ENCODE measurements at regions not wholly inside any gene's neighbourhood (a gene's known extent, or its start where the extent isn't known, plus 50 kb on each side); places are given as distances from the start of the nearest gene placed in this dataset.

GRCh38 chr2:101563849-101564248, 88.9 kb upstream of the RFX8 start:
- Histone ChIP-seq H3K9ac (no peak overlapping the region), H3K4me3 (no peak overlapping the region), H3K9me3 (replicated peaks in 1 of 11) (peaks cover 12 to 24% (median 20%) of the 10 kb centered on the region in 11 experiments), H3K27ac (no peak overlapping the region), H3K4me1 (peaks cover 10 to 16% (median 15%) of the 10 kb centered on the region in 10 experiments), H3K36me3 (peaks cover 0 to 6% (median 0%) of the 10 kb centered on the region in 11 experiments; a peak in 1 of 22 replicates), H3K27me3 (no peaks in the 10 kb centered on the region), H4K20me1 (no peaks in the 10 kb centered on the region), H3K4me2 (no peak overlapping the region)
- no peak for TF ChIP-seq Cebpa-rat (IDR thresholded peaks at IDR 0.05)

GRCh38 chr2:101560780-101561315, 85.9 kb upstream of the RFX8 start:
- Histone ChIP-seq H3K4me1 (peaks cover 10 to 16% (median 15%) of the 10 kb centered on the region in 10 experiments), H3K4me2 (peak overlapping the region; percentile 10 to 72 (median 44); a peak in 21 of 22 replicates), H3K27me3 (no peaks in the 10 kb centered on the region), H3K9me3 (replicated peaks in 1 of 11) (peaks cover 12 to 25% (median 20%) of the 10 kb centered on the region in 11 experiments), H4K20me1 (no peaks in the 10 kb centered on the region), H3K4me3 (0 out of 20 replicates have a peak overlapping the region, but pooled peaks of 1 of the 10 experiments have one; percentile 3), H3K27ac (peak overlapping the region in 7 of 11 experiments; percentile 26 to 72 (median 52); a peak in 11 of 22 replicates), H3K36me3 (peaks cover 0 to 6% (median 0%) of the 10 kb centered on the region in 11 experiments; a peak in 1 of 22 replicates), H3K9ac (no peak overlapping the region)
- TF ChIP-seq Cebpa-rat (IDR thresholded peaks at IDR 0.05), result no peak

- no peak overlapping the region for H3K4me2 ChIP-seq
- no peak overlapping the region for H3K9ac ChIP-seq
- H3K27me3 ChIP-seq, result no peaks in the 10 kb centered on the region
- peaks cover 12 to 25% (median 20%) of the 10 kb centered on the region in 11 experiments for H3K9me3 ChIP-seq (replicated peaks in 1 of 11)
- TF ChIP-seq Cebpa-rat (IDR thresholded peaks at IDR 0.05), result no peak
- H3K4me3 ChIP-seq, result no peak overlapping the region
- H3K4me1 ChIP-seq, result peaks cover 10 to 16% (median 15%) of the 10 kb centered on the region in 10 experiments
- H4K20me1 ChIP-seq, result no peaks in the 10 kb centered on the region
- H3K36me3 ChIP-seq, result peaks cover 0 to 6% (median 0%) of the 10 kb centered on the region in 11 experiments; a peak in 1 of 22 replicates
- no peak overlapping the region for H3K27ac ChIP-seq
Observed at GRCh38 chr2:101559551-101559950, 84.6 kb upstream of the RFX8 start.

- Histone ChIP-seq H3K27me3 (no peaks in the 10 kb centered on the region), H3K4me1 (peaks cover 10 to 16% (median 15%) of the 10 kb centered on the region in 10 experiments), H3K27ac (no peak overlapping the region), H3K9ac (no peak overlapping the region), H3K9me3 (replicated peaks in 1 of 11) (peaks cover 12 to 25% (median 20%) of the 10 kb centered on the region in 11 experiments), H4K20me1 (no peaks in the 10 kb centered on the region), H3K4me2 (no peak overlapping the region), H3K36me3 (peaks cover 0 to 6% (median 0%) of the 10 kb centered on the region in 11 experiments; a peak in 1 of 22 replicates), H3K4me3 (no peak overlapping the region)
- TF ChIP-seq Cebpa-rat (IDR thresholded peaks at IDR 0.05), result no peak
Observed at GRCh38 chr2:101558740-101559525, 84.0 kb upstream of the RFX8 start.

GRCh38 chr2:101556033-101556459, 81.1 kb upstream of the RFX8 start:
- peaks cover 12 to 25% (median 16%) of the 10 kb centered on the region in 11 experiments for H3K9me3 ChIP-seq (replicated peaks in 1 of 11)
- H3K9ac ChIP-seq, result no peak overlapping the region
- no peak overlapping the region for H3K4me2 ChIP-seq
- H3K36me3 ChIP-seq, result peaks cover 0 to 6% (median 0%) of the 10 kb centered on the region in 11 experiments; a peak in 1 of 22 replicates
- no peak overlapping the region for H3K4me3 ChIP-seq
- peaks cover 7 to 19% (median 10%) of the 10 kb centered on the region in 10 experiments for H3K4me1 ChIP-seq
- TF ChIP-seq Cebpa-rat (IDR thresholded peaks at IDR 0.05), result no peak
- no peaks in the 10 kb centered on the region for H3K27me3 ChIP-seq
- H3K27ac ChIP-seq, result no peak overlapping the region
- H4K20me1 ChIP-seq, result no peaks in the 10 kb centered on the region

- Histone ChIP-seq H3K9ac (no peak overlapping the region), H3K4me2 (peak overlapping the region in 1 of 11 experiments; percentile 27; a peak in 1 of 22 replicates), H3K9me3 (replicated peaks in 1 of 11) (no peaks in the 10 kb centered on the region), H3K4me1 (peaks cover 0 to 15% (median 2%) of the 10 kb centered on the region in 10 experiments; a peak in 9 of 20 replicates), H3K4me3 (no peak overlapping the region), H3K36me3 (no peaks in the 10 kb centered on the region), H3K27ac (no peak overlapping the region), H4K20me1 (no peaks in the 10 kb centered on the region), H3K27me3 (no peaks in the 10 kb centered on the region)
- TF ChIP-seq Cebpa-rat (IDR thresholded peaks at IDR 0.05), result no peak
Observed at GRCh38 chr2:101551336-101551888, 76.5 kb upstream of the RFX8 start.

- H3K4me3 ChIP-seq, result no peak overlapping the region
- no peak overlapping the region for H3K4me2 ChIP-seq
- no peaks in the 10 kb centered on the region for H4K20me1 ChIP-seq
- H3K9ac ChIP-seq, result no peak overlapping the region
- no peaks in the 10 kb centered on the region for H3K36me3 ChIP-seq
- no peak overlapping the region for H3K27ac ChIP-seq
- H3K27me3 ChIP-seq, result no peaks in the 10 kb centered on the region
- no peak for TF ChIP-seq Cebpa-rat (IDR thresholded peaks at IDR 0.05)
- H3K4me1 ChIP-seq, result peaks cover 0 to 23% (median 3%) of the 10 kb centered on the region in 10 experiments; a peak in 9 of 20 replicates
- H3K9me3 ChIP-seq (replicated peaks in 1 of 11), result no peaks in the 10 kb centered on the region
Observed at GRCh38 chr2:101550555-101550954, 75.6 kb upstream of the RFX8 start.

GRCh38 chr2:101549371-101549770, 74.5 kb upstream of the RFX8 start:
- Histone ChIP-seq H3K4me2 (no peak overlapping the region), H3K27me3 (no peaks in the 10 kb centered on the region), H3K9ac (no peak overlapping the region), H3K4me1 (peaks cover 0 to 25% (median 3%) of the 10 kb centered on the region in 10 experiments; a peak in 9 of 20 replicates), H3K36me3 (no peaks in the 10 kb centered on the region), H3K9me3 (replicated peaks in 1 of 11) (no peaks in the 10 kb centered on the region), H3K4me3 (no peak overlapping the region), H4K20me1 (no peaks in the 10 kb centered on the region), H3K27ac (no peak overlapping the region)
- no peak for TF ChIP-seq Cebpa-rat (IDR thresholded peaks at IDR 0.05)
